AML-193 (cell line): ENCODE measurements at regions not wholly inside any gene's neighbourhood (a gene's known extent, or its start where the extent isn't known, plus 50 kb on each side); places are given as distances from the start of the nearest gene placed in this dataset.
"Not testable (repeated sequence)": the region's sequence is repeated elsewhere in the genome, so short reads cannot be mapped to it uniquely, and the experiment has no call there.

ENCODE experiments used
- DNase-seq, 2 experiments: peaks; one replicate each; lab custom pipeline; 2025; lab: John Stamatoyannopoulos, UW

DNA sequence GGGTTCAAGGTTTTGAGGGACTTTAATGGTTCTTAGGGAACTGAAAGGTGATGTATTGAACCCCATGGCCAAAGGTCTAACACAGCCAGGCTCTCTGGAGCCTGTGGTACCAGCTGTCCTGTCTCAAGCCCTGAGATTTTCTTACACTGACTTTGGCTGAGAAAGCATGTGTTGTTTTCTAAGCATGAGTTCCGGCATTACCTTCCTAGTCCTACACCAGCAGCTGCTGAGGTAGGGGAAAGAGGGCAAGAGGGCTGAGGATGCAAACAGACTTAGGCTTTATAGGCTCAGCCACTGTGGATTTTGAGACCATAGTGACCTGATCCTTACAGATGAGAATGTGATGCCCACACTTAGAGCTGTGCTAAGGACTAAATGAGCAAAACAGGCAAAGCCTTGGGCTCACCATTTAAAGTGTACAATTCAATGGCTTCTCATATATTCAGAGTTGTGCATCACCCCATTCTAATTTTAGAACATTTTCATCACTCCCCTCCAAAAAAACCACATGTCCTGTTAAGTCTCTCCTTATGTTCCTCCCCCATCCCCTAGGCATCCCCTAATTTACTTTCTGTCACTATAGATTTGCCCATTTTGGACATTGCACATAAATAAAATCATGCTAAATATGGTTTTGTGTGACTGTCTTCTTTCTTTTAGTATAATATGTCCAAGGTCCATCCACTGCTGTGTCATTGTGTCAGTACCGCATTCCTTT lies 99.7 kb upstream of the OTOS start:
- no peak for DNase-seq

DNA sequence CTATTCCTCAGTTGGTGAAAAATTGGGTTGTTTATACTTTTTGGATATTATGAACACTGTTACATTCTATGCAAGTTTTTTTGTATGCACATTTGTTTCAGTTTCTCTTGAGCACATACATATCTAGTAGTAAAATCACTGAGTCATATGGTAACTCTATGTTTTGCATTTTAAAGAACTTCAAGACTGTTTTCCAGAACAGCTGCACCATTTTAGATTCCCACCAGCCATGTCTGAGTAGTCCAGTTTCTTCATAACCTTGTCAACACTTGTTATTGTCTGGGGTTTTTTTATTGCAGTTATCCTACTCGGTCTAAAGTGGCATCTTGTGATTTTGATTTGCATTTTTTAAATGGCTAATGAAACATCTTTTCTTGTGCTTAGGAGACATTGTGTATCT lies 100.3 kb upstream of the OTOS start:
- DNase-seq = no peak

DNA sequence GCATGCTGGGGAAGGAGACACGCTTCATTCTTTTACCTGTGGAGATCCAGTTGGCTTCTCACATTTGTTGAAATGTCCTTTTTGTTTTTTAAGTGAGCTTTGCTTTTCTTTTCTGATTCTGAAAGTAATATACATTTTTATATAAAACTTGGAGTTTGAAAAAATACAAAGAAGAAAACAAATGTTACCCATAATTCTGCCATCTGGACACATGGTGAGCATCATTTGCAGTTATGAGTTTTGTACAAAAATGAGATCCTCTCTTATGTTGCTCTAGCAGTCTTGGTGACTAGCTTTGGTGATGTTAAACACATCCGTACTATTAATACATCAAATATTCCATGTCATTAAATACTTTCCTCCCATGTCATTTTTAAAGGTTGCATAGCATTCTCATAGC lies 101.1 kb upstream of the OTOS start:
- DNase-seq = no peak

DNA sequence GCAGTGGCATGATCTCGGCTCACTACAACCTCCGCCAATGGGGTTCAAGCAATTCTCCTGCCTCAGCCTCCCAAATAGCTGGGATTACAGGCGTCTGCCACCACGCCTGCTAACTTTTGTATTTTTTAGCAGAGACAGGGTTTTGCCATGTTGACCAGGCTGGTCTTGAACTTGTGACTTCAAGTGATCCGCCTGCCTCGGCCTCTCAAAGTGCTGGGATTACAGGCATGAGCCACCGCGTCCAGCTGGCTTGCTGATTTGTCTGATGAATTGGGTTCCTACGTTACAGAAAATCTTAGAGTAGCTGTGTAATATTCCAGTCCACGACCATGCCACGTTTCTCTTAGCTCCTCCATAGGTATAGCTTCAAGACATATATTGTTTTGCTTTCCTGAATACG lies 102.6 kb upstream of the OTOS start:
- not testable (repeated sequence) for DNase-seq

DNA sequence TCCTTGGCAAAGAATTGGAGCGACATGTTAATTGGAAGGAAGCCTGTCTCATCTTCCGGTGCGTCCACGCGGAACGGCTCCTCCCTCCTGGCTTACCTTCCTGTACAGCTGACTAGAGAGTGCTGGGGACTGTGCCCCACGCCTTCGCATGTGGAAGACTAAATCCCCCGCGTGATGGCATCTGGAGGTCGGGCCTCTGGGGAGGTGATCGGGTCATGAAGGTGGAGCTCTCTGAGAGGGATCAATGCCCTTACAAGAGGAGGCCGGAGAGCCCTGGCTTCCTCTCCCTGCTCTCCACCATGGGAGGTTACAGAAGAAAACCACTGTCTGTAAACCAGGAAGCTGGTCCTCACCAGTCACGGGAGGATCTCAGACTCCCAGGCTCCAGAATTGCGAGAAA lies 104.1 kb upstream of the OTOS start:
- no peak for DNase-seq

DNA sequence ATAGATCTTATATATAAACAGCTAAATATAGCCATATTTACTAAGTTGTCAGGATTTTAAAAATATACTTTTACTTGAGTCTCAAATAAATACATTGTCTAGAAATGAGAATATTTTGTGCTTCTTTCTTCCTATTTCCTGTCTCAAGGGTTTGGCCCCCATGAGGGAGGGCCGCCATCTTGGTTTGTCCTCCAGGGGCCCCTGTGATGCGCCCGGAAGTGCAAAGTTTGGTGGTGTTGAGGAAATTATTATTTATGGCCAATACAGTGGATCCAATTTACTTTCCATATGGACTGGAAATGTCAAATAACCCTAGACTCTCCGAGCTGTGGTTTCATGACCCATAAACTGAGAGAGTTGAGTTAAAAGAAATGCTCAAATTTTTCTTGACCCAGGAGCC lies 104.7 kb upstream of the OTOS start:
- DNase-seq = no peak

DNA sequence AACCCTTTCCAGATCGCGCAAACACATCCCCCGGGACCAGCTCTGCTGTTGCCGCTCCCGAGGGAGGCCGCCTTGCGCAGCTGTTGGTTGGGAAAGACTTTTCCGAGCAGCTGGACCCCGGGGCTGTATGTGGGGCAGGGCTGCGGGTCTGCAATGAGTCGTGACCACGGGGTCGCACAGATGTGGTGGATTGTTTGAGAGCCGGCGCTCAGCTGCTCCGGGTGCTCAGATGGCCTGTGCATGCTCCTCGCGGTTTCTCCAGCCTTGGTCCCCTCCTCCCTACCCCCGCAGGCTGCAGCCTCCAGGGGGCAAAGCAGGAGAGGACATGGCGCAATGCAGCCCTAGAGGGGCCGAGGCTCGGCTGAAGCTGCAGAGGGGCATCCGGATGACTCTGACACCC lies 105.2 kb upstream of the OTOS start:
- no peak for DNase-seq

DNA sequence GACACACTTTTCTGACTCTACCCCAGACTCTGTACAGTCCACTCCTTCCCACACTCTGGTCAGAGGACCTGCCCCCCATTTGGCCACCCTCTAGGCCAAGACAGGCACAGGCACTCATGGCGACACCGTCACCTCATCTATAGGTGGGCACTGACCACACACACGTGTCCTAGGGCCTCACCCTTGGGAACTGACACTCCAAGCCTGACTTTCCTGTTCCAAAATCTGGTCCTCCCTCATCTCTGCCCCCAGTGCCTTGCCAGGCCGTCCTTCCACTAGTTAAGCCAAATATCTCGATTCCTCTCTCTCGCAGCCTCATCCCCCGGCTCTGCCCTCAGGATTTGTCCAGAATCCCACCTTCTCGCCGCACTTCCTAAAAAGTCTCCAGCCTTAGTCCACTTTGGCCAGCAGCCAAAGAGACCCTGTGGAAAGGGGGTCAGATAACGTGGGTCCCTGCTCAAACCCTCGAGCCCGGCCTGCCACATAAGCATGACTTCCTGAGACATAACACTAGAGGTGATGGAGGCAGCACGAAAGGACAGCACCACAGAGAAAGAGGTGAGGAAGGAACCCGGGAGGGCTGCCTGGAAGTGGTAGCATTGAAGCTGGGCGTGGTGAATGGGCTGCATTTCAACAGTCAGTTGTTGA lies 105.8 kb upstream of the OTOS start:
- no peak for DNase-seq

DNA sequence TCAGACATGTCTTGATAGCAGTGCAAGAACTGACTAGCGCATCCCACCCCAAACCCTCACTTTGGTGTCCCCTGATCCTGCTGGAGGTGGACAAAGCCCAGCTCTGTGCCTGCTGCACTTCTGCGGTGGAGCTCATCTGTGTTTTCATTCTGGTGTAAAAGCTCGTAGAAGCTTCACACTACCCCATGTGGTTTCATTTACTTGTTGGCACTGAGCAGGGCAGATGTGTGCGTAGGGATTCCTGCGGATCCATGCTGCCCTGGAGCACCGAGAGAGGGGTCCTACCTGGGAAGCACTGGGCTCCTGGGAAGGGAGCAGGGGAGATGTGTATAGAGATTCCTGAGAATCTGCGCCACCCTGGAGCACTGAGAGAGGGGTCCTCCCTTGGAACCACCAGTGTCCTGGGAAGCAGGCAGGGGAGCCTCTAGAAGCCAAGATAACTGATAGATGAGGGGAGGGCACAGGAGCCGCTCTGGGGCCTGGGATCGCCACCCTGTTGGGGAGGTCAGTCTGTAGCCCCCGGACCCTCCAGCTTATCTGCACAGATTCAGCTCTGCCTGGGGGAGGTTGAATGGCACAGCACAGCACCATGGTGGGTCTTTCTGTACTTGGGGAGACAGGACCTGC lies 106.9 kb upstream of the OTOS start:
- no peak for DNase-seq

DNA sequence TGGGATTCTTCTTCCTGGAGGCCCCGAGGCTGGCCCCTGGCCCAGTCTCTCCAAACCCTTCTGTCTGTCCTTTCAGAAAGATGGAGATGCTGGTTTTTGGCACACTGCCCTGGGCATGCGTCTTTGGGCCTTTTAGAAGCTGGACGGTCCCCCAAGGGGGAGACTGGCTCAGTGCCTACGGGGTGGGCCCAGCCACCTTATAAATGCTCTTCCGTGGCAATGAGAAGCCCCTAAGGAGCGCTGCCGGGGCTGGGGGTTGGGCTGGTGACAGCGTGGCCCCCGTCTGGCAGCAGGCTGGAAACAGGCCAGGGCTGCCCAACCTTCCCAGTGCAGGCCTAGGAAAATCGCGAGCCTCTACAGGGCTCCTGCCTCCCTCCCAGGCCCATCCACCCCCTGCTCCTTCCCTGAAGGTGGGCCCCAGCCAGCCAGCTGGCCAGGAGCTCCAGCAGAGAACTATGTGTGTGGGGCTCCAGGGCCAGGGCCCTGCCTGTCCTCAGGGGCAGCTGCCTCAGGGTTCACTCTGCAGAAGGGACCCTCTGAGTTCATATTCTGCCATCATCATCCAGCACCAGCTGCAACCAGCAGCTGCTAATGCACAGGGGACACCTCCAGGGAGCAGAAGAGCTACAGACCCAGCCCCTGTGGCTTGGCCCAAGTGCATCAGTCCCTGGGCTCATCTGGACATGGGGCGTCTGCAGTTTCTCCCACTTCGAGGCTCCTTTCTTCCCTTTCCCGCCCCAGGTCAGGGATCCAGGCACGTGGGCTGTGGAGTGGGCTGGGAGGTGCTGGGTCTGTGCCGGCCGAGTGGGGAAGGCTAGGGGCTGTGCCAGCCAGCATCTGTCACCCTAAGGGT lies 107.6 kb upstream of the OTOS start:
- no peak for DNase-seq

DNA sequence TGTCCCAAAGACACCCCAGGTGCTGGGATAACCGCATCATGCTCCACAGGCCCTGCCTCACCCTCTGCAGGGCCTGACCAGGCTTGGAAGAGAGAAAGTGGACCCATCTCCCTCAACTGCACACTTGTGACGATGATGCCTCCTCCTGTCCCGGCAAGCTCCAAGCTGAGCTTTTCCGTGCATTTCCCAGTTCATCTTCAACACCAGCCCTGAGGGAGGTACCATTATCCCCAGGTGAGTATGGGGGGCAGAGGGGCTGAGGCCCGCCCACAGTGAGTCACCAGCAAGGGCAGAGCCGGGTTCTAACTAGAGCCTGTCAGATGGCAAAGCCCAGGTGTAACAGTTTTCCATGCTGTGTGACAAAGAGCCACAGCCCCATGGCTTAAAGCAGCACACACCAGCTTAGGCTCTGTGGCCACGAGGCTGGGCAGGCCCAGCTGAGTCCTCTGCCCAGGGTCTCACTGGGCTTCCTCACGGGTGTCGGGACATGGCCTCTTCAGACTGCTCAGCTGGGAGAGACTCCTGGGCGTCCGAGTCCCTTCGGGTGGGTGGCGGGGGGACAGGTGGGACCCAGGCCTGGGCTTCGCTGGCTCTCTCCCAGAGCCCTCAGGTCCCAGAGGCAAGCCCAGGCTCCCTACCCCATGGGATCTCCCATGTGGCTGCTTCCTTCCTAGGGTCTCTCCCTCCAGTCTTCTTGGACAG lies 108.4 kb upstream of the OTOS start:
- DNase-seq = no peak

DNA sequence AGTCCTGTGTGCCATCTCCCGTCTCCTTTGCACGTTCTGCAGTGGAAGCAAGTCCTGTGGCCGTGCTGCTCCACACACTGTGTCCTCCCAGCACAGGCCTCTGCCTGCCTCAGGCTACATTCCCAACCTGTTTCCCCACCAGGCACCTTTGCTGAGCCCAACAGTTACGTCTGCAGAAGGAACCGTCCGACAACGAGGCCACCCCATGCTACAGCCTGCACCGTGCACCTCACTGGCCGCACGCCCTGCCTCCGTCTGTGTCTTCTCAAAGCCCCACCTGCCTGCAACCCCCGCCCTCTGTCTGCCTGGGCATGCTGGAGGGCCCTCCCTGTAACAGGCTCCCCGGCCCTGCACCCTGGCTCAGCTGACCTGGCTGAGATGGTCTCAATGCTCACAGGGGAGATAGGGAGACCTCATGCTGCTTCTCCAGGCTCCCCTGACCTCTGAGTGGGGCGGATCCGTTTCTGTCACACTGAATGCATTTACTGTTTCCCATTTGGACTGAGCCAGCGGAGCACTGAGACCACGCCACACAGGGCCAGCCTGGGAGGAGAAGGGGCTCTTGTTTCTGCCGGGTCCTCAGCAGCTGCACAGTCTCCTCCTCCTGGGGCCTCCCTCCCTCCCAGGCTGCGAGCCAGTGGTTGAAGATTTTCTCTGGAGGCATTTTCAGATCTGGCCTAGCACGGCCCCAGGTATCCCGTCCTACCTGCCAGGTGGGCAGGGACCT lies 109.1 kb upstream of the OTOS start:
- DNase-seq = no peak

DNA sequence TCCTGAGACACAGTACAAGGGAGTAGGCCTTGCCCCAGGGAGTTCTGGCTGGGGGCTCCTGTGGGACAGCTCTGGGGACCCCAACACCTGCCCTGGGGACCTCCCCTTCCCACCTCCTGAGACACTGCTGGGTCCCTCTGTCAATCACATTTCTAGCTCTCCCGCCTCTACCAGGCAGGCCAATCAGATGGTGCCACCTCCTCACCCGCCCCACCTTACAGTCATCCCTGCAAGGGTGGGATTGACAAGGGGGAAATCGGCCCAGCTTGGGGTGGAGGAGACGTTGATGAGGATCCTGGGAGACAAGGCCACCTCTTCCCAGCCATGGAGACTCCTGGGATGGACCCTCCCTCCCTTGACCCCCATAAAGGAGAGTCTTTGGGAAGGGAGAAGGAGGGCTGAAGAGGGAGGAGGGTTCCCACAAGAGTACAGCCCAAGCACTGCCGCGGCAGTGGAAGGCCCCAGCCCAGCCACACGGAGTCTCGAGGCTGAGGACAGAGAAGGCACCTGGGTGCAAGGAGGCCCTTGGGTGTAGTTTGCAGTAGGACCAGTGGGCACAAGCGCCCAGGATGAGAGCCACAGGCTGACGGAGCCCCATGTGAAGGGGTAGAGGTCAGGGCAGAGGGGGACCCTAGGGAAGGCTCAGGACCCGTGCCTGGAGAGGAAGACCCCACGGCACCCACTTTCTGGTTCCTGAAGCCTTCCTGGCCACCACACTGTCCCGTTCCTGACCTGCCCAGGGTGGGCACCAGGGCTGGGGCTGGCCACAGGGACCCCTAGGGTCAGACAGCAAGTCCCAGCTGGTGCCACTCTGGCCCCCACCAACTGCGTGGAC lies 109.9 kb upstream of the OTOS start:
- no peak for DNase-seq

DNA sequence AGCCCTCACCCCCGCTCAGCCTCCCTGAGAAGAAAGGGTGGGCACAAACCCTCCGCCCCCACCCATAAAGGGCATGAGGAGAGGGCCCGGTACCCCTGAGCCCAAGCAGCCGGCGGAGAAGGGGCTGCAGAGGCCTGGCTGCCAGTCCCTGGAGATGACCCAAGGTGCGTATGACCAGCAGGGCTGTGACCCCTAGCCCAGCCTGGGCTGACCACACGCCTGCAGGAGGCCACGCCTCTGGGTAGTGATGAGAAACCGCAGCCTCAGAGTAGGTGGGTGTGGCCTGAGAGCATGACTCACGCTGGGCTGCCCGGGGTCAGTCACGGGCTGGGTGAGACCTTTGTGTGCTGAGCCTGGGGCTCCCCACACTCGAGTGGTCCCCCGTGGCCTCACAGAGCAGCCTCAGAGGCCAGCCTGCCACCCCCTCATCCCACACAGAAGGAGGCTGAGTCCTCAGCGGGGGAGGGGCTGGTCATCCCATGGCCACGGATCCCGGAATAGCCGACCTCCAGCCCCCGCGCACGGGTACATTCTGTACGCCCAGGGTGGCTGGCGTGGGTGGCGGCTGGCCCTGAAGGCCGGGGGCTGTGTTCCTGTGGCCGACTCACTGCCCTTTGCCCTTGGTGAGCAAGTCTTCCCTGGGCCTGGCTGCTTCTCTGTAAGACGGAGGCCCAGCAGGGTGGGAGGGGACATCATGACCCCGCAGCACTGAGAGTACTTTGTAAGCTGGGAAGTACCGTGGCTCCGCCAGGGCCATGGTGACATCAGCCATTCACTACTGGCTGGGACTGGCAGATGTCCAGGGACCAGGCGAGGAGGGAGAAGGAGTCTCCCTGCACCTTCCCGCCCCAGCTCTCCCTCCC lies 110.8 kb upstream of the OTOS start:
- no peak for DNase-seq

DNA sequence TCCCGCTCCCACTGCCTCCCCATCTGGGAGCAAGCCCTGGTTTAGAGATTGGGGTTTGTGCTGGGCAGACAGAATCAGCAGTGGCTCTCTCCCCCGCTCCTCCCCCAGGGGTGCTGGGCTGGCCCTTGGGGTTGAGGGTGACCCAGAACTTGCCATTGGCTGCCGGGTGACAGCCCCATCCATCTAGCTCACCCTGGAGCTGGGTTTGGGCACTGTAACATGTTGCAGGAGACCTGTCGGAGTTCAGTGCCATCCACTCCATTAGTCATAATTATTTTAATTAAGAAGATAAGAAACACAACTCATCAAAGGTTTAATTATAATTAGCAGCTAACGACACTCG lies 111.4 kb upstream of the OTOS start:
- DNase-seq = no peak

DNA sequence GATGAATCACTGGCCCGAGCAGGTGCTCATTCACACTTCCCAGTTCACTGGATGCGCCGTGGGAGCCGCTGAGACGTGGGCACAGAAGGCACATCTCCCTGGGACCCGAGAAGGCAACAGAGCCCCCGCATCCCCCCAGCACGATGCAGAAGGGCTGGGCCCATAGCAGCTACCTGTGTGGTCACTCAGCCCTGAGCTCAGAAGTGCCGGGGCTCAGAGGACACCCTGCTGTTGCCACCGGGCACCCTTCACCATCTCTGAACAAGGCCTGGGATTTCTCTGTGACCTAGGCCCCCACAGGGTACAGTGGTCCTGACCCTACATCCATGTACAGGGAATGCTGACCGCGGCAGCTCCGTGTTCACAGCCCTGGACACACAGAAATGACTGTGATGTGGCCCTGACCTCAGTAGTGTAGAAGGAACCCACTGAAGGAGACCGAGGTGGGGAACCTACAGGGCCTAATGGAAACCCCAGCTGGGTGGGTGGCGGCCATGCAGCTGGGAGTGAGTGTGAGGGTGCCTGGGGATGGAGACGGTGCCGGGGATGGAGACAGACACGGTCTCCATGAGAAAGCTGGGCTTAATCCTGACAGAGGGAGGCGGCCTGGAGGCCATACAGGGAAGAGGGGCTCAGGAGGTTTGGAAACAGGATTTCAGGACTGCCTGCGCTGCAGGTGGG lies 111.9 kb upstream of the OTOS start:
- no peak for DNase-seq

DNA sequence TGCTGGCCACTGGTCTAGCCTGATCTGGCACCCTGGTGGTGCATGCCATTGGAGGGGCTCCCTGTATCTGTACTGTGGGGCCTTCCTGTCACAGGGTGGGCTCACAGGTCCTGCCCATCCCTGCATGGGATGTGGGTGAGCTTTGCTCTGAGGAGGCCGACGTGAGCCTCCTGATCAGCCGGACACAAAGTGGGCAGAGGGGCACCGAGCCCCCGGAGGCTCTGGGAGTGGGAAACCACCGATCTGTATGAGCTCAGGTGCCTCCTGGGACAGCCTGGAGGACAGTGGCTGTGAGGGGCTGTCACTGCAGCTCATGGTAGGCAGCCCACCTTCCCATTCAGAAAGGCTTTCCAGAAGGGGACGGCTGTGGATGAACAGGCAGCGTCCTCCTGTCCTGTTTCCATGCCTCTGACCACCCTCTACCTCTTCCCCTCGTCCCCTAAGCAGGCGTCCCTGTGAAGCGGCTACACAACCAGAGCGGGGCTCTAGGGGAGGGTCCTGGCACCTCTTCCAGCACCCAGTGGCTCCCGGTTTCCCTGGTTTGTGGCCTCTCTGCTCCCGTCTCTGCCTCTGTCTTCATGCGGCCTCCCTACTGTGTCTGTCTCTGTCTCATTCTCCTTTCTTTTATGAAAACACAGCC lies 112.5 kb upstream of the OTOS start:
- DNase-seq = no peak

DNA sequence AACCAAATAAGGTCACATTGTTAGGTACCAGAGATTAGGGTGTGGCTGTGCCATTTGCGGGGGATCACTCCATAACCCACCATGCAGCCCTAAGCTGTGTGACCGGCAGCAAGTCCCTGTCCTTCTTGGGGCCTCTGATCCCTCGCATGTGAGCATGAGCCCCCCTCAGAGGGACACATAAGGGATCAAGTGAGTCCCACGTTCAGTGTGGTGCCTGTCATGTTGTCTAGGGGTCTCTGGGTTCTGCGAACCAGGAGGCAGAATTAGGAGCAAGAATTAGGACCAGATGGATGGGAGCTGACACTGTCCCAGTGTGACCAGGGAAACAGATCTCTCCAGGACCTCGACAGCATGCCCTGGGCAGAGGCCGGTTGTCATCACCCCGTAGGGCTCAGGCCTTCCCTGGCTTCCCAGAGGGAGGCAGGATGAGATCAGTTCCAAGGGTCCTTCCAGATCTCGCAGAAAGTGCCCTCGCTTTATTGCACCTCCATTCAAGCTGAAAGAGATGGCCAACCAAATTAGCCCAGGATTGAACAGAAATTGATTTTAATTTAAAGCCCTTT lies 113.2 kb upstream of the OTOS start:
- DNase-seq = no peak
